K562 (cell line): ENCODE measurements at regions not wholly inside any gene's neighbourhood (a gene's known extent, or its start where the extent isn't known, plus 50 kb on each side); places are given as distances from the start of the nearest gene placed in this dataset.

ENCODE experiments used
- ATAC-seq: fragments of 200-7000 bp; cut with Tn5 transposase; 3 replicates; pipeline ENCODE4 v1.9.1; 2020; ENCODE audit warnings: moderate library complexity
- BruUV-seq: library from RNA; stranded (reverse); fragments of 400-500 nt; replicated peaks from 2 replicates; lab custom pipeline; 2021; lab: Mats Ljungman, UMichigan
- CTCF ChIA-PET: fragments of 300-600 bp; formaldehyde crosslinking; extraction: SDS; loops from one replicate; lab custom pipeline; 2021; ENCODE audit warnings: low intra/inter-chr PET ratio; lab: Yijun Ruan, JAX
- POLR2A ChIA-PET: fragments of 300-600, 350-650 bp; sonication (Branson Sonifier 250); formaldehyde crosslinking; extraction: SDS; loops from one replicate; lab custom pipeline; 2021; ENCODE audit warnings: antibody characterized with exemption, inconsistent platforms; lab: Yijun Ruan, JAX
- DNase-seq, 4 experiments: peaks; one replicate each; pipeline versions ENCODE4 v3.0.0 to v3.0.0-alpha.2; 2011 to 2018; ENCODE audit warnings: low spot score in 3 of 4, mixed read lengths in 3 of 4; ENCODE audit errors: extremely low read depth in 1 of 4
- FAIRE-seq: peaks from 2 replicates; lab custom pipeline; 2011; peaks lifted over from hg19 to GRCh38; lab: Jason Lieb, UNC
- H2AFZ ChIP-seq: 2 replicates; pipeline ENCODE4 v1.6.0; 2011; ENCODE audit warnings: low read depth, low read length, control low read depth, inconsistent platforms
- H3K27ac ChIP-seq: fragments of 200-600 bp; 3 replicates; pipeline ENCODE4 v1.8.0; 2011; ENCODE audit warnings: low read depth, mild to moderate bottlenecking, control low read depth, inconsistent platforms, low read length, moderate library complexity, mixed read lengths; ENCODE audit errors: extremely low read depth
- H3K27me3 ChIP-seq, 2 experiments: fragments of 300-600 bp in 1 of 2; 2 replicates in 1 of 2; 3 replicates in 1 of 2; pipeline versions ENCODE4 v1.6.0 to v1.8.0; 2011; ENCODE audit warnings: inconsistent platforms in 2 of 2, low read length in 2 of 2, mild to moderate bottlenecking in 1 of 2, mixed read lengths in 1 of 2, moderate library complexity in 1 of 2; ENCODE audit not compliant: control insufficient read depth in 2 of 2, insufficient read depth in 2 of 2
- H3K36me3 ChIP-seq: fragments of 300-600 bp; 3 replicates; pipeline ENCODE4 v1.8.0; 2011; ENCODE audit warnings: mild to moderate bottlenecking, low read length, inconsistent platforms; ENCODE audit not compliant: control insufficient read depth, insufficient read depth
- H3K4me1 ChIP-seq, 2 experiments: fragments of 200-600 bp in 1 of 2; replicated peaks in 1 of 2; 2 replicates in 1 of 2; 3 replicates in 1 of 2; pipeline versions ENCODE4 v1.5.1 to v1.8.0; 2011; ENCODE audit warnings: inconsistent platforms in 2 of 2, low read length in 2 of 2, mild to moderate bottlenecking in 1 of 2, mixed read lengths in 1 of 2, moderate library complexity in 1 of 2; ENCODE audit not compliant: control insufficient read depth in 2 of 2, insufficient read depth in 2 of 2
- H3K4me2 ChIP-seq: 2 replicates; pipeline ENCODE4 v1.6.1; 2011; ENCODE audit warnings: low read length, control low read depth, inconsistent platforms, mixed read lengths; ENCODE audit not compliant: insufficient read depth
- H3K4me3 ChIP-seq: fragments of 200-600 bp; sonication (generic), shearing (Covaris generic); 2 replicates; pipeline ENCODE4 v1.5.1; 2016; ENCODE audit warnings: control low read depth, inconsistent platforms
- H3K79me2 ChIP-seq: fragments of 200-600 bp; 3 replicates; pipeline ENCODE4 v1.8.0; 2011; ENCODE audit warnings: low read length, inconsistent platforms; ENCODE audit not compliant: control insufficient read depth, insufficient read depth
- H3K9ac ChIP-seq, 2 experiments: 2 replicates each; pipeline versions ENCODE4 v1.6.0 to v1.6.1; 2011; ENCODE audit warnings: low read depth in 2 of 2, low read length in 2 of 2, control low read depth in 1 of 2, inconsistent platforms in 1 of 2, mild to moderate bottlenecking in 1 of 2, mixed read lengths in 1 of 2; ENCODE audit not compliant: insufficient read depth in 1 of 2
- H3K9me1 ChIP-seq: one replicate; pipeline ENCODE4 v1.6.0; 2011; ENCODE audit warnings: inconsistent platforms, mild to moderate bottlenecking, low read length, moderate library complexity; ENCODE audit not compliant: control insufficient read depth, insufficient read depth
- H3K9me3 ChIP-seq: replicated peaks from 2 replicates; pipeline ENCODE4 v1.5.1; 2011; ENCODE audit warnings: low read depth, low read length, inconsistent platforms; ENCODE audit not compliant: control insufficient read depth, insufficient read depth
- H4K20me1 ChIP-seq: replicated peaks from 2 replicates; pipeline ENCODE4 v1.6.1; 2011; ENCODE audit warnings: low read length, inconsistent platforms, mixed read lengths; ENCODE audit not compliant: control insufficient read depth, insufficient read depth
- CCAR2 ChIP-seq: fragments of 200-400 bp; formaldehyde crosslinking; IDR thresholded peaks from 2 replicates; pipeline ENCODE4 v1.6.1; 2017; ENCODE audit warnings: mild to moderate bottlenecking, low read depth, low read length
- CTCFL ChIP-seq: IDR thresholded peaks from 2 replicates; pipeline ENCODE4 v1.6.1; 2011; ENCODE audit warnings: borderline replicate concordance, low read depth, mild to moderate bottlenecking, moderate library complexity, low read length; ENCODE audit not compliant: insufficient read depth, poor library complexity, severe bottlenecking
- ESRRB ChIP-seq: fragments of 250-450 bp; sonication (Bioruptor Pico); IDR thresholded peaks from 2 replicates; pipeline ENCODE4 v1.5.0; 2020; ENCODE audit warnings: mild to moderate bottlenecking, moderate library complexity, borderline replicate concordance
- FOXJ2 ChIP-seq: fragments of 200-800 bp; sonication (Bioruptor generic); IDR thresholded peaks from 2 replicates; pipeline ENCODE4 v1.6.1; 2016; ENCODE audit warnings: missing genetic modification characterization, missing compliant biosample characterization
- LARP7 ChIP-seq: fragments of 450-650 bp; IDR thresholded peaks from 2 replicates; pipeline ENCODE4 v1.6.1; 2016
- NR2C2 ChIP-seq, 2 experiments: fragments of 200-800 bp in 1 of 2; sonication (Bioruptor generic) in 1 of 2; sonication (generic) in 1 of 2; formaldehyde crosslinking in 1 of 2; IDR thresholded peaks; 2 replicates each; pipeline versions ENCODE4 v1.6.1 to v1.8.0; 2016 to 2022; ENCODE audit warnings: mild to moderate bottlenecking in 1 of 2, missing compliant biosample characterization in 1 of 2, missing genetic modification characterization in 1 of 2, missing genetic modification reagents in 1 of 2
- NUFIP1 ChIP-seq: fragments of 450-650 bp; IDR thresholded peaks from 2 replicates; pipeline ENCODE4 v1.6.1; 2018; ENCODE audit not compliant: partially characterized antibody
- PHF20 ChIP-seq: fragments of 450-650 bp; IDR thresholded peaks from 2 replicates; pipeline ENCODE4 v1.6.1; 2018; ENCODE audit not compliant: partially characterized antibody
- RBM25 ChIP-seq: fragments of 200-400 bp; formaldehyde crosslinking; IDR thresholded peaks from 2 replicates; pipeline ENCODE4 v1.6.1; 2018; ENCODE audit warnings: low read length, low read depth, moderate library complexity; ENCODE audit not compliant: severe bottlenecking
- TAF15 ChIP-seq: fragments of 200-400 bp; formaldehyde crosslinking; IDR thresholded peaks from 2 replicates; pipeline ENCODE4 v1.6.1; 2017; ENCODE audit warnings: mild to moderate bottlenecking, low read depth, low read length, moderate library complexity
- ZBTB43 ChIP-seq: sonication (generic); formaldehyde crosslinking; IDR thresholded peaks from 2 replicates; pipeline ENCODE4 v1.8.0; 2023; ENCODE audit warnings: mild to moderate bottlenecking, missing genetic modification reagents
- ZBTB7A ChIP-seq: IDR thresholded peaks from 2 replicates; pipeline ENCODE4 v1.6.1; 2011; ENCODE audit warnings: low read depth, mild to moderate bottlenecking, low read length, moderate library complexity, borderline replicate concordance; ENCODE audit not compliant: control insufficient read depth
- ZNF354B ChIP-seq: fragments of 250-450 bp; sonication (Bioruptor Pico); IDR thresholded peaks from 2 replicates; pipeline ENCODE4 v1.4.0; 2020
- ZNF507 ChIP-seq: conservative IDR thresholded peaks from 2 replicates; pipeline ENCODE4 v1.6.1; 2017; ENCODE audit warnings: missing genetic modification characterization, missing compliant biosample characterization
- ZNF583 ChIP-seq: fragments of 250-450 bp; sonication (Bioruptor Pico); IDR thresholded peaks from 2 replicates; pipeline ENCODE4 v1.4.0; 2020
- ZNF639 ChIP-seq, 2 experiments: fragments of 200-800 bp in 1 of 2; sonication (Bioruptor generic) in 1 of 2; sonication (generic) in 1 of 2; formaldehyde crosslinking in 1 of 2; IDR thresholded peaks in 1 of 2; conservative IDR thresholded peaks in 1 of 2; 2 replicates each; pipeline versions ENCODE4 v1.5.0 to v1.6.1; 2016 to 2020; ENCODE audit warnings: missing compliant biosample characterization in 1 of 2, missing genetic modification characterization in 1 of 2, missing genetic modification reagents in 1 of 2
- ZNF764 ChIP-seq: fragments of 250-450 bp; sonication (Bioruptor Pico); IDR thresholded peaks from 2 replicates; pipeline ENCODE4 v1.4.0; 2020; ENCODE audit warnings: low read depth, mild to moderate bottlenecking, moderate library complexity
- in situ Hi-C: fragments of 300-500 bp; cut with MboI; formaldehyde crosslinking; loops from 4 replicates; pipeline ENCODE4 v1.15.0; 2018; ENCODE audit warnings: inconsistent platforms, mixed read lengths
- intact Hi-C: fragments of 100-400 bp; cut with micrococcal nuclease; formaldehyde crosslinking; loops from 2 replicates; pipeline ENCODE4 v1.14.2; 2022

- intact Hi-C loops = no loop called here
- Histone ChIP-seq H3K27ac (no peak overlapping the region), H3K4me3 (no peak overlapping the region), H4K20me1 (no peaks in the 10 kb centered on the region), H3K9me3 (no peaks in the 10 kb centered on the region), H3K27me3 (no peaks in the 10 kb centered on the region), H3K4me1 (no peaks in the 10 kb centered on the region), H2AFZ (no peak overlapping the region), H3K9me1 (no peaks in the 10 kb centered on the region), H3K4me2 (no peak overlapping the region)
- no TSS peak for BruUV-seq
- POLR2A ChIA-PET = no interaction called here
- CTCF ChIA-PET = no interaction called here
- DNase-seq (no peak), ATAC-seq (no peak)
- TF ChIP-seq ZNF507 (tag) (peak; percentile 99), PHF20 (no peak), NUFIP1 (no peak), ZNF764 (CRISPR knock-in tag) (no peak), NR2C2 (CRISPR knock-in tag; IDR thresholded peaks at IDR 0.05) (no peak), NR2C2 (tag; IDR thresholded peaks at IDR 0.05) (no peak), TAF15 (no peak), ZNF354B (peak; percentile 83; the same call in 1 of the 2 replicates), RBM25 (peak; percentile 34), CTCFL (no peak), FOXJ2 (no peak), ZBTB7A (no peak), LARP7 (no peak), ESRRB (CRISPR knock-in tag) (no peak), CCAR2 (no peak), ZNF639 (CRISPR knock-in tag; conservative IDR thresholded peaks at IDR 0.05 in 1 of 2, IDR thresholded peaks at IDR 0.05 in 1 of 2) (no peak), ZBTB43 (CRISPR knock-in tag) (no peak), ZNF583 (CRISPR knock-in tag) (no peak)
- TF ChIP-seq, all 486 proteins: peak for 3
- in situ Hi-C loops = no loop called here
- Histone ChIP-seq H3K36me3 (no peaks in the 10 kb centered on the region), H3K9ac (no peak overlapping the region), H3K79me2 (no peaks in the 10 kb centered on the region)
- FAIRE-seq = no peak
Observed at GRCh38 chr1:229736376-229736775, 110.3 kb downstream of the URB2 start.
